ENCODE measurements at regions not wholly inside any gene's neighbourhood (a gene's known extent, or its start where the extent isn't known, plus 50 kb on each side); places are given as distances from the start of the nearest gene placed in this dataset.

DNA sequence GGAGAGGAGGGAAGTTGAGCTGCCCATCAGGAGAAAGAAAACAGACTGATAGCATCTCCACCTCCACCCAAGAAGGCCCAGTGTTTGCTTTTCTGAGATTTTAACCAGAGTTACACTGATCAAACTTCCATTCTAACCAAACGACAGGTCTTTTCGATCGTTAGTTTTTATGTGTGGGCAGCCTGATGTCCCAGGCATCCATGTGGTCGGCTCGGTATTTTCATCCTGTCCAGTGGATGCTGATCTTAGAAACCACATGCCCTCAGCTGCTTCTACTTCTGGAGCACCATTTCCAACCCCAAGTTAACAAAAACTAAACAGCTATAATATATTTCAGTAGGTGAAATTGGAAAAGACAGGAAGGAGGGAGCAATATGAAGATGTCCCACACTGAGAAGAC lies 536.8 kb upstream of the JAG1 start:
- no peak for DNase-seq (ENCODE audit: low read depth, low spot score)

DNA sequence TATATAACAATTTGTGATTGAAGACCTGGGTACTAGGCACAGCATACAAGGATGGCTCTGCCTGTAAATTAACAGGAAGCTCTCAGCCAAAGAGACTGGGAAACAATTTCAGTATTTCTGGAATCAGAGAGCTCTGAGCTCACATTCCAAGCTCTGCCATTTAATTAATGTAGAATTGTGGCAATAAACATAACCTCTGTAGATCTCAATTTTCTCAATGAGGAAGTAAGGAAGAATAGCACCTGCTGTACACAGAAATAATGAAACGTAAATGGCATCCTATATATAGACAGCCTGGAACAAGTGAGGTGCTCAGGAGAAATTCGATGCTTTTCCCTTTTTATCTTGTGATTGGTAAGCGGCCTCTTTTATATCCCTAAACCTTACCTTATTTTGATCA lies 538.5 kb upstream of the JAG1 start:
- no peak for DNase-seq (ENCODE audit: low read depth, low spot score)

- no peak for DNase-seq (ENCODE audit: low read depth, low spot score)
Observed at GRCh38 chr20:11212902-11213301, 539.1 kb upstream of the JAG1 start.

- no peak for DNase-seq (ENCODE audit: low read depth, low spot score)
Observed at GRCh38 chr20:11214256-11214840, 540.5 kb upstream of the JAG1 start.

GRCh38 chr20:11216451-11217314 lies 542.9 kb upstream of the JAG1 start:
- no peak for DNase-seq (ENCODE audit: low read depth, low spot score)

DNA sequence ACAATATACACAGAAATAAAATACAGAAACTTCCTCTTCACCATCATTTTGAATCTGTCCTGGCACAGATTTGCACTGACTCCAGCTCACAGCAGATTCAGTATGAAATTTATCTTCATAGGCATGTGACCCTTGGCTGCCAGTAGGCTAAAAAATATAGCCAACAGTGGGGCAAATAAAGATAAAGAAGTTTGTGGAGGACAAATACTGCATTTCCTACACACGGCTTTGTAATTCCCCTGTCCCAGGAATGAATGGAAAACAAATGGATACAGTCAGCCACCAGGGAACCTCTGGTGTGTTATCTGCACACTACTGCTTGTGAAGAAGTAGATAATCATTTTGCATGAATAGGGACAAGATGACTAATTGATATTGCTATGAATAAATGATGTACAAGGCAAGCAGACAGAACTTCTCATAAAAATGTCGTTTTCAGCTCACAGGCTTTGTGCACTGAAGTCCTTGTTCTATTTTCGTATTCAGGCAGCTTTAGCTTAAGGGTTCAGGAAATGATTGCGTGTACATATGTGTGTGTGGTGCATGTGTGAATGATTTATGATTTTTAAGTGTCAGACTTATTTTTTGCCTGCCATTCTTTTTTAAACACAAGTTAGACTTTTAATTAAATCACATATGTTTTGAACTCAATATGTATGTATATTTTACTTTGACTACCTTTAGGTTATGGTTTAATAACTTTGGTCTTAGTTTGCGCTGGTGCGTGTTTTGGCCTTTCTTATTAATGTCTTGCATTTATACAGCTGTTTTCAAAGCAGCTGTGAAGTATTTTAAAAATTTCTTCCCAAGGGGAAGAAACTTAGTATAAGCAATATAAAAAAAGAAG lies 543.8 kb upstream of the JAG1 start:
- DNase-seq (ENCODE audit: low read depth, low spot score): no peak

DNA sequence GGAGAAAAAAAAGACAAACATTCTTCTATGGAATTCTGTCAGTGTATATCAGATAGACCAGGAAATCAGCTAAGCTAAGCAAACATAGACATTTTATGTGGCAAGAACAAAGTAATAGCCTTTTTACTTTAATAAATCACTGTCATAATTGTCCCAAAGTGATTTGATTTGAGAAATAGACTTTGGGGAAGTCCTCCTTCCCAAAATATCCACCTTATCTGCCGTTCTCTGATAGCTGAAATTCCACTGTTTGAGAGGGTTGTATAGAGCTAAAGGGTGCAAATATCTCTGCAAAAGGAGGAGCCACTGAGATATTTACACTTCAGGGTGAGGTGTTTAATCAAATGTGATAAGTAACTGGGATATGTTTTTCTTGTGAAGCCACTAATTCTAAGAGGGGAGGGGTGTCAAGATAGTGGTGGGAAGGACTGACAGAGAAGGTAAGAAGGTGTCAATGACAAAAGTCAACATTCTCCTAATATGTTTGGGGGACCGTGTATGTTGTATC lies 544.4 kb upstream of the JAG1 start:
- DNase-seq (ENCODE audit: low read depth, low spot score): no peak

GRCh38 chr20:11219192-11219591 lies 545.4 kb upstream of the JAG1 start:
- DNase-seq (ENCODE audit: low read depth, low spot score): no peak

GRCh38 chr20:11221046-11221445 lies 547.2 kb upstream of the JAG1 start:
- DNase-seq (ENCODE audit: low read depth, low spot score): no peak

GRCh38 chr20:11222243-11222642 lies 548.4 kb upstream of the JAG1 start:
- no peak for DNase-seq (ENCODE audit: low read depth, low spot score)

GRCh38 chr20:11227602-11228001 lies 553.8 kb upstream of the JAG1 start:
- DNase-seq (ENCODE audit: low read depth, low spot score): no peak

DNA sequence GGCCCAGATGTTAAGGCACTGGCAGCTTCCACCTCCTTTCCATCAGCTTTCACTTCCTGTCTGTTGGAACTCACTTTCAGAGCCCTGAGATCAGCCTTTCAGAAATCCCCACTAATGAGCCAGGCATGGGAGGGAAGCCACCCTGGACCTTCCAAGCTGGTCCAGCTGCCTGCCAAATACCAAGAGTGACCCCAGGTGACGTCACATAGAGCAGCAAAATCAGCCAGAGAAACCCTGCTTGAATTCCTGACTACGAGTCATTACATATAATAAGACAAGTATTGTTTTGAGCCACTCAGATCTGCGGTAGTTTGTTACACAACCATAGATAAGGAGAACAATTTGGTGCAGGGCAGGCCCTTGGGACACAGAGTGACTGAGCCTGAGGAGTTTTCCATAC lies 556.0 kb upstream of the JAG1 start:
- DNase-seq (ENCODE audit: low read depth, low spot score): peak; percentile 61

GRCh38 chr20:11230999-11231398 lies 557.2 kb upstream of the JAG1 start:
- DNase-seq (ENCODE audit: low read depth, low spot score): no peak

DNA sequence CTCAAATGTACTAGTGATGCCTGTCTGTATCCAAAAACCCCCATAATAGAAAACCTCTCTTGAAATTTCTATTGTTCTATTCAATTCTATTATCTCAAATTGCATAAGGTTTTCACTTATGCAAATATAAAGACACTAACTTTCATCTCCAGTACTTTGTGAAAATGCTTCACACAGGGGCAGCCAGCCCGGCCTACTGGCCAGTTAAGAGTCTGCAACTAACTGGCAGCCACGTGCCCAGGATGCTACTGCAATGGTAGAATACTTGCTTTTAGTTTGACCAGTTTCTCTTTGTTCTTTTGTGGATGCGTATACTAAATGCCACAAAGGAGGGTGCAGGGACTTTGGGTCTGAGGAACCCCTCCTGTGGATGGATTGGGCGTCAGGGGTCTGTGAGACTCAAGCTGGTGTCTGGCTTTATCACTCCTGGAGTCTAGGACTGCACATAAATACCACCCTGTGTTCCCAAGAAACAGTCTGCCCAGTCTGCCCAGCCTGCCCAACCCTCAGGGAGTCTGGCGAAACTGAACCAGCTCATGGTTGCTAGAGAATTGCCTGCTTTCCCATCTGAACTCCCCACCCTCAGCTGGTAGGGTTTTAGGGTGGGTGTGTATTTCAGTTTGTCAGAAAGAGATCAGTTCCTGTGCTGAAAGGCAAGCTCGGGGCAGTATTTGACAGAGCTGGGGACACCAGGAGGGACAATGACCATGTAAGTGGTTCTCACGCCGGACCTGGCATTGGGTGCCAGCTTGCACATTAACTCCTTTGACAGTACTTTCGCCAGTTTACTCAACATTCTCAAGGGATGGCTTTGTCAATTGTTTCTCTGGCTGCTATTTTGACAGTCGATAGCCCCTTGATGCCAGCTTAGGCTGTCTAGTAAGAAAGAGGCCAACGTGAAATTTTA lies 558.2 kb upstream of the JAG1 start:
- DNase-seq (ENCODE audit: low read depth, low spot score): no peak

- DNase-seq (ENCODE audit: low read depth, low spot score): no peak
Observed at GRCh38 chr20:11232896-11233295, 559.1 kb upstream of the JAG1 start.

GRCh38 chr20:11234181-11234580 lies 560.4 kb upstream of the JAG1 start:
- DNase-seq (ENCODE audit: low read depth, low spot score): no peak

GRCh38 chr20:11234608-11235007 lies 560.8 kb upstream of the JAG1 start:
- no peak for DNase-seq (ENCODE audit: low read depth, low spot score)

GRCh38 chr20:11235058-11235457 lies 561.3 kb upstream of the JAG1 start:
- no peak for DNase-seq (ENCODE audit: low read depth, low spot score)

DNA sequence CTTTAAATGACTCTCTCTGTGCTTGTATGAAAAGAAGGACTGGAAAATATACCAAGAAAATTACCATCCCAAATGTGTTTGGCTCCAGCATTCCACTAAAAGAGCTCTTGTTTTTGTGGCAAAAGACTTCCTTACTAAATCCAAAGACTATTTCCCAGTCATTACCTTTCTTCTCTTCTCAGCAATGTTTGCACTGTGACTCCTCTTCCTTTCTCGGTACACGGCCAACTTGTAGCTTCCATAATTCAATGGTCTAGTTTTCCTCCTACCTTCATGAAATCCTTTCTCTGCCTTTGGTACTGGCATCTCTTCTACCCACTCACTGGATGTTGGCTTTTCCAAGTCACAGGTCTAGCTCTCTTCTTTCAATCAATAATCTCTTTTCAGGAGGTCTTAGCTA lies 568.5 kb upstream of the JAG1 start:
- DNase-seq (ENCODE audit: low read depth, low spot score): no peak

GRCh38 chr20:11245431-11245830 lies 571.6 kb upstream of the JAG1 start:
- DNase-seq (ENCODE audit: low read depth, low spot score): no peak

- DNase-seq (ENCODE audit: low read depth, low spot score): no peak
Observed at GRCh38 chr20:11246251-11246775, 572.5 kb upstream of the JAG1 start.

Measured in smooth muscle cell of the brain vasculature (primary cell).